GM19099 (cell line): ENCODE measurements at regions not wholly inside any gene's neighbourhood (a gene's known extent, or its start where the extent isn't known, plus 50 kb on each side); places are given as distances from the start of the nearest gene placed in this dataset.

Experiments
- POLR2A ChIP-seq: IDR thresholded peaks from 3 replicates; pipeline ENCODE4 v1.6.1; 2011; ENCODE audit warnings: low read depth; ENCODE audit not compliant: insufficient read length; ENCODE audit errors: extremely low read depth

- no peak for TF ChIP-seq POLR2A
Observed at GRCh38 chr6:12369355-12369754, 79.2 kb downstream of the EDN1 start.

- TF ChIP-seq POLR2A = peak; percentile 24
Observed at GRCh38 chr6:12369781-12370262, 79.7 kb downstream of the EDN1 start.

GRCh38 chr6:12371151-12371550 lies 81.0 kb downstream of the EDN1 start:
- TF ChIP-seq POLR2A = no peak

- TF ChIP-seq POLR2A = no peak
Observed at GRCh38 chr6:12371641-12372146, 81.5 kb downstream of the EDN1 start.

GRCh38 chr6:12379181-12379580 lies 89.0 kb downstream of the EDN1 start:
- no peak for TF ChIP-seq POLR2A

- TF ChIP-seq POLR2A = no peak
Observed at GRCh38 chr6:12381587-12381986, 91.4 kb downstream of the EDN1 start.

GRCh38 chr6:12383448-12383847 lies 93.3 kb downstream of the EDN1 start:
- no peak for TF ChIP-seq POLR2A

GRCh38 chr6:12384357-12384912 lies 94.3 kb downstream of the EDN1 start:
- TF ChIP-seq POLR2A = no peak

- TF ChIP-seq POLR2A = no peak
Observed at GRCh38 chr6:12385316-12385715, 95.2 kb downstream of the EDN1 start.

- TF ChIP-seq POLR2A = no peak
Observed at GRCh38 chr6:12386816-12387215, 96.7 kb downstream of the EDN1 start.

- no peak for TF ChIP-seq POLR2A
Observed at GRCh38 chr6:12391472-12391871, 101.3 kb downstream of the EDN1 start.

GRCh38 chr6:12392490-12392889 lies 102.3 kb downstream of the EDN1 start:
- TF ChIP-seq POLR2A = no peak

GRCh38 chr6:12393100-12393499 lies 102.9 kb downstream of the EDN1 start:
- TF ChIP-seq POLR2A = no peak

GRCh38 chr6:12394170-12394569 lies 104.0 kb downstream of the EDN1 start:
- no peak for TF ChIP-seq POLR2A

- no peak for TF ChIP-seq POLR2A
Observed at GRCh38 chr6:12395898-12396297, 105.7 kb downstream of the EDN1 start.

- TF ChIP-seq POLR2A = no peak
Observed at GRCh38 chr6:12401200-12401599, 111.0 kb downstream of the EDN1 start.
